SK-N-SH treated with all-trans-retinoic acid at 6 μM for 48 hours (cell line): ENCODE measurements at regions not wholly inside any gene's neighbourhood (a gene's known extent, or its start where the extent isn't known, plus 50 kb on each side); places are given as distances from the start of the nearest gene placed in this dataset.

Experiments
- ARNTL ChIP-seq: fragments of 450-650 bp; formaldehyde crosslinking; IDR thresholded peaks from 2 replicates; pipeline ENCODE4 v1.5.0; 2020; ENCODE audit warnings: low read depth, mild to moderate bottlenecking, moderate library complexity, borderline replicate concordance
- CSDC2 ChIP-seq: fragments of 250-450 bp; sonication (Bioruptor Pico); IDR thresholded peaks from 2 replicates; pipeline ENCODE4 v1.5.0; 2020; ENCODE audit warnings: mild to moderate bottlenecking, moderate library complexity
- ESRRG ChIP-seq: fragments of 250-450 bp; sonication (Bioruptor Pico); IDR thresholded peaks from 2 replicates; pipeline ENCODE4 v1.6.1; 2021; ENCODE audit warnings: mild to moderate bottlenecking
- ISL1 ChIP-seq: fragments of 250-450 bp; sonication (Bioruptor Pico); IDR thresholded peaks from 2 replicates; pipeline ENCODE4 v2.1.2; 2022; ENCODE audit warnings: mild to moderate bottlenecking, moderate library complexity
- PATZ1 ChIP-seq: fragments of 250-450 bp; sonication (Bioruptor Pico); IDR thresholded peaks from 2 replicates; pipeline ENCODE4 v1.8.0; 2020; ENCODE audit warnings: mild to moderate bottlenecking, moderate library complexity, borderline replicate concordance
- POU6F1 ChIP-seq: fragments of 250-450 bp; sonication (Bioruptor Pico); IDR thresholded peaks from 2 replicates; pipeline ENCODE4 v1.8.0; 2021; ENCODE audit warnings: low read depth, mild to moderate bottlenecking, moderate library complexity, borderline replicate concordance
- TOX ChIP-seq: fragments of 250-450 bp; sonication (Bioruptor Pico); IDR thresholded peaks from 2 replicates; pipeline ENCODE4 v1.8.0; 2021; ENCODE audit warnings: mild to moderate bottlenecking, moderate library complexity, borderline replicate concordance
- ZFP3 ChIP-seq: fragments of 250-450 bp; sonication (Bioruptor Pico); IDR thresholded peaks from 2 replicates; pipeline ENCODE4 v1.5.0; 2020; ENCODE audit warnings: mild to moderate bottlenecking, moderate library complexity
- ZFP30 ChIP-seq: fragments of 450-650 bp; formaldehyde crosslinking; IDR thresholded peaks from 2 replicates; pipeline ENCODE4 v1.5.0; 2022; ENCODE audit warnings: mild to moderate bottlenecking, moderate library complexity
- TF ChIP-seq, protein P1 (sequence below): fragments of 250-450 bp; sonication (Bioruptor Pico); IDR thresholded peaks from 2 replicates; pipeline ENCODE4 v1.5.1; 2020; ENCODE audit warnings: low read depth, mild to moderate bottlenecking, moderate library complexity
- TF ChIP-seq, protein P2 (sequence below): fragments of 250-450 bp; sonication (Bioruptor Pico); IDR thresholded peaks from 2 replicates; pipeline ENCODE4 v1.5.1; 2021; ENCODE audit warnings: mild to moderate bottlenecking, moderate library complexity

DNA sequence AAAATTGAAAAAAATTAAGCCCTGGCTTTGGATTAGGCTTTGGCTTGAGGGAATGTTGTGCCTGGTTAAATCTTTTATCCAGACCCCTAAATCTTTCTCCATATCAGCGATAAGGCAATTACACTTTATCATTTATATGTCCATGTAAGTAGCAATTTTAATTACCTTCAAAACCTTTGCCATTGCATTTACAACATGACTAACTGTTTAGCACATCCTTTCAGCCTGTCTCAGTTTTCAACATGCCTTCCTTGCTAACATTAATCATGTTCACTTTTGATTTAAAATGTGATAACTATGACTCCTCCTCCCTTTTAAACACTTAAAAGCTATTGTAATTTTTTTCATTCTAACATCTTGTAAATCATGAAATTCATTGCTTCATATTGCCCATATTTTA lies 583.7 kb downstream of the SLITRK1 start:
- TF ChIP-seq PATZ1 (no peak), ZFP3 (no peak), ZFP30 (CRISPR knock-in tag) (no peak), POU6F1 (CRISPR knock-in tag) (no peak), ARNTL (CRISPR knock-in tag) (no peak), TOX (CRISPR knock-in tag) (peak; percentile 20; the same call in 1 of the 2 replicates), CSDC2 (CRISPR knock-in tag) (no peak), ESRRG (CRISPR knock-in tag) (no peak), ISL1 (CRISPR knock-in tag) (no peak)
- TF ChIP-seq, protein P1, sequence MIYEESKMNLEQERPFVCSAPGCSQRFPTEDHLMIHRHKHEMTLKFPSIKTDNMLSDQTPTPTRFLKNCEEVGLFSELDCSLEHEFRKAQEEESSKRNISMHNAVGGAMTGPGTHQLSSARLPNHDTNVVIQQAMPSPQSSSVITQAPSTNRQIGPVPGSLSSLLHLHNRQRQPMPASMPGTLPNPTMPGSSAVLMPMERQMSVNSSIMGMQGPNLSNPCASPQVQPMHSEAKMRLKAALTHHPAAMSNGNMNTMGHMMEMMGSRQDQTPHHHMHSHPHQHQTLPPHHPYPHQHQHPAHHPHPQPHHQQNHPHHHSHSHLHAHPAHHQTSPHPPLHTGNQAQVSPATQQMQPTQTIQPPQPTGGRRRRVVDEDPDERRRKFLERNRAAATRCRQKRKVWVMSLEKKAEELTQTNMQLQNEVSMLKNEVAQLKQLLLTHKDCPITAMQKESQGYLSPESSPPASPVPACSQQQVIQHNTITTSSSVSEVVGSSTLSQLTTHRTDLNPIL (CRISPR knock-in tag), result no peak
- TF ChIP-seq, protein P2, sequence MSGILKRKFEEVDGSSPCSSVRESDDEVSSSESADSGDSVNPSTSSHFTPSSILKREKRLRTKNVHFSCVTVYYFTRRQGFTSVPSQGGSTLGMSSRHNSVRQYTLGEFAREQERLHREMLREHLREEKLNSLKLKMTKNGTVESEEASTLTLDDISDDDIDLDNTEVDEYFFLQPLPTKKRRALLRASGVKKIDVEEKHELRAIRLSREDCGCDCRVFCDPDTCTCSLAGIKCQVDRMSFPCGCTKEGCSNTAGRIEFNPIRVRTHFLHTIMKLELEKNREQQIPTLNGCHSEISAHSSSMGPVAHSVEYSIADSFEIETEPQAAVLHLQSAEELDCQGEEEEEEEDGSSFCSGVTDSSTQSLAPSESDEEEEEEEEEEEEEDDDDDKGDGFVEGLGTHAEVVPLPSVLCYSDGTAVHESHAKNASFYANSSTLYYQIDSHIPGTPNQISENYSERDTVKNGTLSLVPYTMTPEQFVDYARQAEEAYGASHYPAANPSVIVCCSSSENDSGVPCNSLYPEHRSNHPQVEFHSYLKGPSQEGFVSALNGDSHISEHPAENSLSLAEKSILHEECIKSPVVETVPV, result no peak
